IMR-90 (cell line): ENCODE measurements at regions not wholly inside any gene's neighbourhood (a gene's known extent, or its start where the extent isn't known, plus 50 kb on each side); places are given as distances from the start of the nearest gene placed in this dataset.

ENCODE experiments used
- ATAC-seq: fragments of 200-7000 bp; cut with Tn5 transposase; 2 replicates; pipeline ENCODE4 v1.9.1; 2020; ENCODE audit warnings: low read depth, mild to moderate bottlenecking, moderate library complexity
- BruUV-seq: library from RNA; stranded (reverse); fragments of 400-500 nt; replicated peaks from 2 replicates; lab custom pipeline; 2021; lab: Mats Ljungman, UMichigan
- CTCF ChIA-PET: fragments of 300-600 bp; formaldehyde crosslinking; extraction: SDS; loops from one replicate; lab custom pipeline; 2021; ENCODE audit warnings: antibody characterized with exemption; lab: Yijun Ruan, JAX
- POLR2A ChIA-PET: fragments of 300-600 bp; sonication (Branson Sonifier 250); formaldehyde crosslinking; loops from one replicate; lab custom pipeline; 2022; ENCODE audit warnings: antibody characterized with exemption; ENCODE audit not compliant: unreplicated experiment; lab: Charles Lee
- DNase-seq: peaks from one replicate; pipeline ENCODE4 v3.0.0; 2013
- H2AFZ ChIP-seq: replicated peaks from 2 replicates; pipeline ENCODE3; 2013; ENCODE audit warnings: low read length, mild to moderate bottlenecking; ENCODE audit not compliant: poor library complexity
- H2AK5ac ChIP-seq: 2 replicates; pipeline ENCODE4 v1.6.1; 2013; ENCODE audit warnings: low read depth, low read length, inconsistent platforms
- H2AK9ac ChIP-seq: replicated peaks from 2 replicates; pipeline ENCODE3; 2013; ENCODE audit warnings: mild to moderate bottlenecking, low read depth, low read length, moderate library complexity; ENCODE audit not compliant: poor library complexity
- H2BK120ac ChIP-seq: 2 replicates; pipeline ENCODE4 v1.6.1; 2013; ENCODE audit warnings: low read depth, low read length, inconsistent platforms
- H2BK15ac ChIP-seq: 3 replicates; pipeline ENCODE4 v1.6.1; 2013; ENCODE audit warnings: low read depth, low read length, inconsistent platforms
- H2BK20ac ChIP-seq: 2 replicates; pipeline ENCODE4 v1.6.1; 2013; ENCODE audit warnings: low read depth, mild to moderate bottlenecking, inconsistent platforms, low read length, moderate library complexity
- H2BK5ac ChIP-seq: 2 replicates; pipeline ENCODE4 v1.6.1; 2013; ENCODE audit warnings: mild to moderate bottlenecking, low read depth, low read length, inconsistent platforms; ENCODE audit not compliant: poor library complexity, severe bottlenecking
- H3K14ac ChIP-seq: replicated peaks from 2 replicates; pipeline ENCODE4 v1.6.1; 2013; ENCODE audit warnings: low read depth, low read length, inconsistent platforms
- H3K18ac ChIP-seq: 2 replicates; pipeline ENCODE4 v1.6.1; 2013; ENCODE audit warnings: low read depth, low read length, control low read depth
- H3K23ac ChIP-seq: 2 replicates; pipeline ENCODE4 v1.6.1; 2013; ENCODE audit warnings: low read depth, low read length, inconsistent platforms
- H3K27ac ChIP-seq: 2 replicates; pipeline ENCODE4 v1.5.1; 2013; ENCODE audit warnings: mild to moderate bottlenecking, control low read depth, low read length; ENCODE audit not compliant: insufficient read depth
- H3K27me3 ChIP-seq: 2 replicates; pipeline ENCODE4 v1.6.1; 2013; ENCODE audit warnings: low read length; ENCODE audit not compliant: control insufficient read depth, insufficient read depth
- H3K36me3 ChIP-seq: 2 replicates; pipeline ENCODE4 v1.6.1; 2013; ENCODE audit warnings: low read length, mixed read lengths; ENCODE audit not compliant: control insufficient read depth, insufficient read depth
- H3K4ac ChIP-seq: 2 replicates; pipeline ENCODE4 v1.6.1; 2013; ENCODE audit warnings: low read depth, low read length, inconsistent platforms
- H3K4me1 ChIP-seq: 2 replicates; pipeline ENCODE4 v1.6.1; 2013; ENCODE audit warnings: low read length, mixed read lengths; ENCODE audit not compliant: control insufficient read depth, insufficient read depth
- H3K4me2 ChIP-seq: 2 replicates; pipeline ENCODE4 v1.6.1; 2013; ENCODE audit warnings: low read depth, mild to moderate bottlenecking, control low read depth, low read length, moderate library complexity
- H3K4me3 ChIP-seq: 2 replicates; pipeline ENCODE4 v1.5.1; 2013; ENCODE audit warnings: low read depth, mild to moderate bottlenecking, control low read depth, low read length, moderate library complexity; ENCODE audit not compliant: insufficient read depth
- H3K56ac ChIP-seq: 2 replicates; pipeline ENCODE4 v1.6.1; 2013; ENCODE audit warnings: low read length, inconsistent platforms; ENCODE audit not compliant: insufficient read depth; ENCODE audit errors: extremely low read depth
- H3K79me1 ChIP-seq, 2 experiments: 2 replicates each; pipeline ENCODE4 v1.6.1; 2013; ENCODE audit warnings: low read length in 2 of 2, inconsistent platforms in 1 of 2, low read depth in 1 of 2
- H3K9ac ChIP-seq: 2 replicates; pipeline ENCODE4 v1.6.1; 2013; ENCODE audit warnings: low read depth, low read length, control low read depth
- H3K9me1 ChIP-seq: 2 replicates; pipeline ENCODE4 v1.6.1; 2013; ENCODE audit warnings: low read length, inconsistent platforms; ENCODE audit not compliant: insufficient read depth
- H3K9me3 ChIP-seq: 2 replicates; pipeline ENCODE4 v1.6.1; 2013; ENCODE audit warnings: low read length; ENCODE audit not compliant: control insufficient read depth, insufficient read depth
- H4K20me1 ChIP-seq: 2 replicates; pipeline ENCODE4 v1.6.1; 2013; ENCODE audit warnings: low read length, inconsistent platforms; ENCODE audit not compliant: insufficient read depth
- H4K5ac ChIP-seq: 2 replicates; pipeline ENCODE4 v1.6.1; 2013; ENCODE audit warnings: mild to moderate bottlenecking, low read depth, low read length, control low read depth
- H4K8ac ChIP-seq, 2 experiments: 2 replicates each; pipeline ENCODE4 v1.6.1; 2013; ENCODE audit warnings: low read depth in 2 of 2, low read length in 2 of 2, control low read depth in 1 of 2, inconsistent platforms in 1 of 2
- H4K91ac ChIP-seq: 2 replicates; pipeline ENCODE4 v1.6.1; 2013; ENCODE audit warnings: low read depth, low read length, inconsistent platforms; ENCODE audit not compliant: insufficient read depth
- FOS ChIP-seq: fragments of 150-350 bp; IDR thresholded peaks from 2 replicates; pipeline ENCODE4 v1.6.1; 2016; ENCODE audit warnings: low read depth, low read length
- MAFK ChIP-seq: IDR thresholded peaks from 2 replicates; pipeline ENCODE4 v1.6.1; 2012; ENCODE audit warnings: low read depth, low read length, improper control_type of control experiment
- POLR2A ChIP-seq: IDR thresholded peaks from 2 replicates; pipeline ENCODE4 v1.6.1; 2012; ENCODE audit warnings: mild to moderate bottlenecking, low read depth, low read length
- USF2 ChIP-seq: fragments of 150-350 bp; IDR thresholded peaks from 2 replicates; pipeline ENCODE4 v1.6.1; 2017; ENCODE audit warnings: mild to moderate bottlenecking, antibody characterized with exemption, low read length, low read depth
- WGBS, 2 experiments: methylation state at CpG; one replicate each; pipeline versions ENCODE4 v1.1.5 to v1.1.7; 2013; ENCODE audit warnings: missing lambda C conversion rate in 2 of 2; ENCODE audit not compliant: insufficient read length in 1 of 2; ENCODE audit errors: extremely low coverage in 2 of 2; 5-methylcytosine and 5-hydroxymethylcytosine counted together
- dilution Hi-C: fragments of 300-500 bp; cut with HindIII; formaldehyde crosslinking; loops from one replicate; pipeline ENCODE4 v1.14.3; 2018; ENCODE audit warnings: low sequenced_read_pairs; ENCODE audit not compliant: unreplicated experiment
- in situ Hi-C: fragments of 300-500 bp; cut with MboI; formaldehyde crosslinking; loops from 3 replicates; pipeline ENCODE4 v1.14.3; 2019; ENCODE audit warnings: low sequenced_read_pairs, inconsistent platforms, mixed read lengths
- intact Hi-C: fragments of 100-400 bp; cut with micrococcal nuclease; formaldehyde crosslinking; loops from 2 replicates; pipeline ENCODE4 v1.10.0; 2022

GRCh38 chr1:57752843-57753242, 329.0 kb upstream of the DAB1 start:
- Histone ChIP-seq H3K27me3 (no peaks in the 10 kb centered on the region), H4K91ac (no peak overlapping the region), H3K4me2 (no peak overlapping the region), H3K36me3 (no peaks in the 10 kb centered on the region), H3K4me1 (no peaks in the 10 kb centered on the region), H2BK15ac (no peak overlapping the region), H4K20me1 (no peaks in the 10 kb centered on the region), H2AFZ (no peak overlapping the region), H2BK120ac (no peak overlapping the region), H2BK5ac (no peak overlapping the region), H3K14ac (no peak overlapping the region), H2AK9ac (no peak overlapping the region), H3K9ac (no peak overlapping the region), H2BK20ac (no peak overlapping the region), H3K9me1 (no peaks in the 10 kb centered on the region), H3K79me1 (no peaks in the 10 kb centered on the region), H3K27ac (no peak overlapping the region), H3K18ac (no peak overlapping the region), H3K23ac (no peak overlapping the region), H3K9me3 (no peaks in the 10 kb centered on the region), H3K4ac (no peak overlapping the region), H2AK5ac (no peak overlapping the region), H3K56ac (no peak overlapping the region), H4K8ac (no peak overlapping the region), H4K5ac (no peak overlapping the region), H3K4me3 (no peak overlapping the region)
- POLR2A ChIA-PET: no interaction called here
- no peak for DNase-seq
- dilution Hi-C loops: no loop called here
- ATAC-seq: no peak
- CTCF ChIA-PET: no interaction called here
- intact Hi-C loops: no loop called here
- BruUV-seq: no TSS peak
- in situ Hi-C loops: no loop called here
- no CpG with 5 or more reads among the region's 1 CpG for WGBS, 2 experiments
- TF ChIP-seq MAFK (no peak), USF2 (no peak), POLR2A (no peak), FOS (no peak)
